Neuronal stem cell (in vitro differentiated cells): ENCODE measurements at regions not wholly inside any gene's neighbourhood (a gene's known extent, or its start where the extent isn't known, plus 50 kb on each side); places are given as distances from the start of the nearest gene placed in this dataset.

Experiments used
- DNase-seq: peaks from one replicate; pipeline ENCODE4 v3.0.0-alpha.2; 2013; ENCODE audit warnings: low spot score
- H2AFZ ChIP-seq: one replicate; pipeline ENCODE4 v1.6.1; 2013; ENCODE audit warnings: mild to moderate bottlenecking, low read length, inconsistent platforms
- H2AK5ac ChIP-seq: 2 replicates; pipeline ENCODE4 v1.6.1; 2013; ENCODE audit warnings: low read depth, mild to moderate bottlenecking, inconsistent platforms, low read length, moderate library complexity, mixed read lengths
- H2BK120ac ChIP-seq: 2 replicates; pipeline ENCODE4 v1.6.1; 2013; ENCODE audit warnings: low read depth, mild to moderate bottlenecking, inconsistent platforms, low read length, moderate library complexity, mixed read lengths
- H2BK12ac ChIP-seq: one replicate; pipeline ENCODE4 v1.6.1; 2013; ENCODE audit warnings: low read length, inconsistent platforms
- H2BK15ac ChIP-seq: 2 replicates; pipeline ENCODE4 v1.6.1; 2013; ENCODE audit warnings: mild to moderate bottlenecking, low read length, inconsistent platforms, mixed read lengths
- H2BK5ac ChIP-seq: one replicate; pipeline ENCODE4 v1.6.1; 2013; ENCODE audit warnings: inconsistent platforms, mild to moderate bottlenecking, low read length, moderate library complexity
- H3K14ac ChIP-seq: one replicate; pipeline ENCODE4 v1.6.1; 2013; ENCODE audit warnings: low read length, inconsistent platforms
- H3K18ac ChIP-seq: 2 replicates; pipeline ENCODE4 v1.6.1; 2013; ENCODE audit warnings: low read length, inconsistent platforms
- H3K23ac ChIP-seq: 2 replicates; pipeline ENCODE4 v1.6.1; 2013; ENCODE audit warnings: low read depth, mild to moderate bottlenecking, mixed read lengths, low read length, inconsistent platforms; ENCODE audit not compliant: poor library complexity
- H3K27ac ChIP-seq: replicated peaks from 3 replicates; pipeline ENCODE4 v1.5.1; 2013; ENCODE audit warnings: low read length, inconsistent platforms
- H3K27me3 ChIP-seq, 3 experiments: 2 replicates each; pipeline ENCODE4 v1.6.1; 2013; ENCODE audit warnings: low read length in 3 of 3, mild to moderate bottlenecking in 2 of 3, inconsistent platforms in 1 of 3, low read depth in 1 of 3, mixed read lengths in 1 of 3, moderate library complexity in 1 of 3; ENCODE audit not compliant: control insufficient read depth in 3 of 3, insufficient read depth in 3 of 3
- H3K36me3 ChIP-seq, 2 donors: replicated peaks in 1 of 2; 2 replicates each; pipeline ENCODE4 v1.6.1; 2013; ENCODE audit warnings: low read length in 2 of 2; ENCODE audit not compliant: control insufficient read depth in 2 of 2, insufficient read depth in 2 of 2
- H3K4ac ChIP-seq: 2 replicates; pipeline ENCODE4 v1.6.1; 2013; ENCODE audit warnings: inconsistent platforms, mild to moderate bottlenecking, low read length, moderate library complexity
- H3K4me1 ChIP-seq, 2 donors: 1 replicate in 1 of 2; 2 replicates in 1 of 2; pipeline ENCODE4 v1.6.1; 2013; ENCODE audit warnings: low read length in 2 of 2, low read depth in 1 of 2; ENCODE audit not compliant: control insufficient read depth in 2 of 2, insufficient read depth in 1 of 2
- H3K4me2 ChIP-seq: one replicate; pipeline ENCODE4 v1.6.1; 2013; ENCODE audit warnings: mild to moderate bottlenecking, low read length, inconsistent platforms; ENCODE audit not compliant: insufficient read depth, poor library complexity, severe bottlenecking
- H3K4me3 ChIP-seq, 2 donors: 2 replicates each; pipeline ENCODE4 v1.5.1; 2013; ENCODE audit warnings: low read length in 2 of 2, mild to moderate bottlenecking in 2 of 2, inconsistent platforms in 1 of 2, moderate library complexity in 1 of 2
- H3K79me1 ChIP-seq: one replicate; pipeline ENCODE4 v1.6.1; 2013; ENCODE audit warnings: low read depth, mild to moderate bottlenecking, inconsistent platforms, low read length, moderate library complexity
- H3K9ac ChIP-seq: one replicate; pipeline ENCODE4 v1.6.1; 2013; ENCODE audit warnings: mild to moderate bottlenecking, low read depth, low read length, inconsistent platforms; ENCODE audit not compliant: poor library complexity
- H3K9me3 ChIP-seq, 2 donors: replicated peaks in 1 of 2; 2 replicates each; pipeline versions ENCODE3 to v1.6.1; 2013; ENCODE audit warnings: low read length in 2 of 2, mild to moderate bottlenecking in 2 of 2, inconsistent platforms in 1 of 2, low read depth in 1 of 2, mixed read lengths in 1 of 2, moderate library complexity in 1 of 2; ENCODE audit not compliant: control insufficient read depth in 2 of 2, insufficient read depth in 1 of 2
- H4K8ac ChIP-seq: one replicate; pipeline ENCODE4 v1.6.1; 2013; ENCODE audit warnings: low read depth, mild to moderate bottlenecking, inconsistent platforms, low read length, moderate library complexity
- H4K91ac ChIP-seq: one replicate; pipeline ENCODE4 v1.6.1; 2013; ENCODE audit warnings: low read length, low read depth, mild to moderate bottlenecking, inconsistent platforms; ENCODE audit not compliant: poor library complexity
- WGBS, 2 donors: extraction: QIAGEN DNeasy Blood & Tissue Kit; methylation state at CpG; one replicate each; pipeline ENCODE4 v1.1.7; 2013; ENCODE audit warnings: missing lambda C conversion rate in 2 of 2, mixed read lengths in 1 of 2; ENCODE audit not compliant: insufficient read length in 2 of 2, insufficient replicate concordance in 1 of 2; ENCODE audit errors: extremely low coverage in 2 of 2; 5-methylcytosine and 5-hydroxymethylcytosine counted together

GRCh38 chr9:23926368-23926767, 100.3 kb upstream of the ELAVL2 start:
- Histone ChIP-seq H3K4me1 (no peaks in the 10 kb centered on the region), H3K36me3 (no peaks in the 10 kb centered on the region), H3K27me3 (no peaks in the 10 kb centered on the region), H3K79me1 (no peaks in the 10 kb centered on the region), H4K91ac (no peak overlapping the region), H2AK5ac (no peak overlapping the region), H2BK12ac (no peak overlapping the region), H3K9ac (no peak overlapping the region), H3K4me3 (no peak overlapping the region), H3K27ac (no peak overlapping the region), H2BK5ac (no peak overlapping the region), H3K9me3 (no peaks in the 10 kb centered on the region), H3K14ac (no peak overlapping the region), H4K8ac (no peak overlapping the region), H3K4me2 (no peak overlapping the region), H3K23ac (no peak overlapping the region), H2BK15ac (no peak overlapping the region), H3K18ac (no peak overlapping the region), H3K4ac (no peak overlapping the region), H2AFZ (no peak overlapping the region), H2BK120ac (no peak overlapping the region)
- DNase-seq = no peak

GRCh38 chr9:23914431-23915003, 88.5 kb upstream of the ELAVL2 start:
- Histone ChIP-seq H2BK12ac (no peak overlapping the region), H3K79me1 (no peaks in the 10 kb centered on the region), H3K23ac (no peak overlapping the region), H4K91ac (no peak overlapping the region), H3K27ac (no peak overlapping the region), H3K36me3 (no peaks in the 10 kb centered on the region), H3K4me3 (no peak overlapping the region), H4K8ac (no peak overlapping the region), H3K18ac (no peak overlapping the region), H3K27me3 (no peaks in the 10 kb centered on the region), H3K14ac (peak overlapping the region; percentile 89), H2BK5ac (no peak overlapping the region), H2BK15ac (no peak overlapping the region), H3K9ac (peak overlapping the region; percentile 60), H2BK120ac (peak overlapping the region; percentile 47), H2AFZ (no peak overlapping the region), H3K4me1 (no peaks in the 10 kb centered on the region), H2AK5ac (no peak overlapping the region), H3K4me2 (no peak overlapping the region), H3K9me3 (no peaks in the 10 kb centered on the region), H3K4ac (no peak overlapping the region)
- WGBS, 2 donors = no CpG with 5 or more reads among the region's 17 CpGs
- DNase-seq = no peak

- no peak overlapping the region for H3K4me2 ChIP-seq
- H2BK15ac ChIP-seq = no peak overlapping the region
- H3K27me3 ChIP-seq = no peaks in the 10 kb centered on the region
- no peak overlapping the region for H3K4ac ChIP-seq
- no peak overlapping the region for H2BK12ac ChIP-seq
- no peak for DNase-seq
- H3K14ac ChIP-seq = no peak overlapping the region
- no peak overlapping the region for H3K27ac ChIP-seq
- H3K23ac ChIP-seq = no peak overlapping the region
- H4K91ac ChIP-seq = no peak overlapping the region
- no CpG with 5 or more reads among the region's 1 CpG for WGBS, 2 donors
- H3K9ac ChIP-seq = no peak overlapping the region
- no peak overlapping the region for H3K18ac ChIP-seq
- no peak overlapping the region for H3K4me3 ChIP-seq
- H2AFZ ChIP-seq = no peak overlapping the region
- H2BK120ac ChIP-seq = no peak overlapping the region
- no peaks in the 10 kb centered on the region for H3K36me3 ChIP-seq
- no peaks in the 10 kb centered on the region for H3K4me1 ChIP-seq
- no peaks in the 10 kb centered on the region for H3K9me3 ChIP-seq
- no peak overlapping the region for H2AK5ac ChIP-seq
- H2BK5ac ChIP-seq = no peak overlapping the region
- H3K79me1 ChIP-seq = no peaks in the 10 kb centered on the region
- no peak overlapping the region for H4K8ac ChIP-seq
These were observed 81.3 kb upstream of the ELAVL2 start for GRCh38 chr9:23907343-23907742.

GRCh38 chr9:23887781-23888180, 61.7 kb upstream of the ELAVL2 start:
- no peaks in the 10 kb centered on the region for H3K36me3 ChIP-seq
- no peak overlapping the region for H3K4ac ChIP-seq
- peaks cover 0 to 3% of the 10 kb centered on the region in 2 donors for H3K9me3 ChIP-seq
- H2BK120ac ChIP-seq = no peak overlapping the region
- WGBS, 2 donors = no CpG with 5 or more reads among the region's 1 CpG
- H3K27ac ChIP-seq = peak overlapping the region; percentile 30
- no peak overlapping the region for H4K8ac ChIP-seq
- no peaks in the 10 kb centered on the region for H3K27me3 ChIP-seq
- DNase-seq = no peak
- H2BK5ac ChIP-seq = no peak overlapping the region
- H2BK12ac ChIP-seq = no peak overlapping the region
- no peak overlapping the region for H2BK15ac ChIP-seq
- H3K4me2 ChIP-seq = no peak overlapping the region
- H3K14ac ChIP-seq = no peak overlapping the region
- peaks cover 0 to 4% of the 10 kb centered on the region in 2 donors for H3K4me1 ChIP-seq
- H3K79me1 ChIP-seq = no peaks in the 10 kb centered on the region
- H3K4me3 ChIP-seq = no peak overlapping the region
- no peak overlapping the region for H4K91ac ChIP-seq
- no peak overlapping the region for H3K9ac ChIP-seq
- no peak overlapping the region for H3K18ac ChIP-seq
- H2AK5ac ChIP-seq = no peak overlapping the region
- H3K23ac ChIP-seq = no peak overlapping the region
- H2AFZ ChIP-seq = no peak overlapping the region
